ENCODE measurements at regions not wholly inside any gene's neighbourhood (a gene's known extent, or its start where the extent isn't known, plus 50 kb on each side); places are given as distances from the start of the nearest gene placed in this dataset.

DNA sequence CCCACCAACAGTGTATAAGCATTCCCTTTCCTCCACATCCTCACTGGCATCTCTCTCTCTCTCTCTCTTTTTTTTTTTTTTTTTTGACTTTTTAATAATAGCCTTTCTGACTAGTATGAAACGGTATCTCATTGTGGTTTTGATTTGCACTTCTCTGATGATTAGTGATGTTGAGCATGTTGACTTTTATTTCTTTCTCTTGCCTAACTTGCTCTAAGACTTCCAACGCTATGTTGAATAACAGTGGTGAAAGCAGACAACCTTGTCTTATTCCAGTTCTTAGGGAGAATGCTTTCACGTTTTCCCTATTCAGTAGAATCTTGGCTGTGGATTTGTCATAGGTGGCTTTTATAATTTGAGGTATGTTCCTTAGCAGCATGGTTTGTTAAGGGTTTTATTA is 249.4 kb upstream of the MDFIC2 start:
- TF ChIP-seq, protein P1, sequence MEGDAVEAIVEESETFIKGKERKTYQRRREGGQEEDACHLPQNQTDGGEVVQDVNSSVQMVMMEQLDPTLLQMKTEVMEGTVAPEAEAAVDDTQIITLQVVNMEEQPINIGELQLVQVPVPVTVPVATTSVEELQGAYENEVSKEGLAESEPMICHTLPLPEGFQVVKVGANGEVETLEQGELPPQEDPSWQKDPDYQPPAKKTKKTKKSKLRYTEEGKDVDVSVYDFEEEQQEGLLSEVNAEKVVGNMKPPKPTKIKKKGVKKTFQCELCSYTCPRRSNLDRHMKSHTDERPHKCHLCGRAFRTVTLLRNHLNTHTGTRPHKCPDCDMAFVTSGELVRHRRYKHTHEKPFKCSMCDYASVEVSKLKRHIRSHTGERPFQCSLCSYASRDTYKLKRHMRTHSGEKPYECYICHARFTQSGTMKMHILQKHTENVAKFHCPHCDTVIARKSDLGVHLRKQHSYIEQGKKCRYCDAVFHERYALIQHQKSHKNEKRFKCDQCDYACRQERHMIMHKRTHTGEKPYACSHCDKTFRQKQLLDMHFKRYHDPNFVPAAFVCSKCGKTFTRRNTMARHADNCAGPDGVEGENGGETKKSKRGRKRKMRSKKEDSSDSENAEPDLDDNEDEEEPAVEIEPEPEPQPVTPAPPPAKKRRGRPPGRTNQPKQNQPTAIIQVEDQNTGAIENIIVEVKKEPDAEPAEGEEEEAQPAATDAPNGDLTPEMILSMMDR (conservative IDR thresholded peaks at IDR 0.05; ENCODE audit: low read depth, low read length), result no peak
- TF ChIP-seq EZH2phosphoT487 (IDR thresholded peaks at IDR 0.05; ENCODE audit: borderline replicate concordance, low read length), result no peak

Measured in PC-3 (cell line).